ENCODE measurements at regions not wholly inside any gene's neighbourhood (a gene's known extent, or its start where the extent isn't known, plus 50 kb on each side); places are given as distances from the start of the nearest gene placed in this dataset.

- intact Hi-C loops (cut with micrococcal nuclease; ENCODE audit: unreplicated experiment), result no loop called here
- ChIA-PET CTCF (no interaction called here), POLR2A (no interaction called here)
- no TSS peak for BruUV-seq (replicated peaks)
- DNase-seq (ENCODE audit: low read depth, low spot score) (no peak), ATAC-seq (no peak)
- no peak for TF ChIP-seq CTCF (IDR thresholded peaks at IDR 0.05)
- TF ChIP-seq TCF7L2 (IDR thresholded peaks at IDR 0.05; ENCODE audit: low read depth, low read length), result no peak
- no peak for TF ChIP-seq SIN3A (IDR thresholded peaks at IDR 0.05; ENCODE audit: borderline replicate concordance, insufficient read depth, low read depth, low read length)
- no peak for TF ChIP-seq REST (IDR thresholded peaks at IDR 0.05; ENCODE audit: insufficient read depth in 1 of 2, low read depth in 2 of 2, low read length in 1 of 2)
- Histone ChIP-seq H3K36me3 (ENCODE audit: control insufficient read depth, insufficient read depth, low read length) (no peaks in the 10 kb centered on the region), H3K4me3 (ENCODE audit: low read depth in 2 of 2, low read length in 2 of 2) (no peak overlapping the region), H3K9me3 (ENCODE audit: control insufficient read depth, insufficient read depth, low read depth, low read length) (no peaks in the 10 kb centered on the region), H3K27ac (ENCODE audit: low read length) (no peak overlapping the region), H3K27me3 (ENCODE audit: control insufficient read depth, insufficient read depth, low read length) (no peaks in the 10 kb centered on the region), H3K4me1 (ENCODE audit: control insufficient read depth, insufficient read depth, low read length) (no peaks in the 10 kb centered on the region)
- in situ Hi-C loops (cut with HindIII; ENCODE audit: low pct_unique_long_range_greater_than_20kb, low sequenced_read_pairs), result no loop called here
Measured at GRCh38 chr11:110034806-110035205, 58.4 kb upstream of the ZC3H12C start.

- intact Hi-C loops (cut with micrococcal nuclease; ENCODE audit: unreplicated experiment) (no loop called here), in situ Hi-C loops (cut with HindIII; ENCODE audit: low pct_unique_long_range_greater_than_20kb, low sequenced_read_pairs) (no loop called here)
- no peaks in the 10 kb centered on the region for H3K4me1 ChIP-seq (ENCODE audit: control insufficient read depth, insufficient read depth, low read length)
- DNase-seq (ENCODE audit: low read depth, low spot score), result no peak
- no peak overlapping the region for H3K4me3 ChIP-seq (ENCODE audit: low read depth in 2 of 2, low read length in 2 of 2)
- BruUV-seq (replicated peaks), result no TSS peak
- H3K27me3 ChIP-seq (ENCODE audit: control insufficient read depth, insufficient read depth, low read length), result no peaks in the 10 kb centered on the region
- ATAC-seq, result no peak
- ChIA-PET CTCF (no interaction called here), POLR2A (no interaction called here)
- no peaks in the 10 kb centered on the region for H3K36me3 ChIP-seq (ENCODE audit: control insufficient read depth, insufficient read depth, low read length)
- no peaks in the 10 kb centered on the region for H3K9me3 ChIP-seq (ENCODE audit: control insufficient read depth, insufficient read depth, low read depth, low read length)
- TF ChIP-seq CTCF (IDR thresholded peaks at IDR 0.05) (no peak), SIN3A (IDR thresholded peaks at IDR 0.05; ENCODE audit: borderline replicate concordance, insufficient read depth, low read depth, low read length) (no peak), POLR2AphosphoS5 (IDR thresholded peaks at IDR 0.05; ENCODE audit: low read depth, low read length) (no peak), REST (IDR thresholded peaks at IDR 0.05; ENCODE audit: insufficient read depth in 1 of 2, low read depth in 2 of 2, low read length in 1 of 2) (no peak), TCF7L2 (IDR thresholded peaks at IDR 0.05; ENCODE audit: low read depth, low read length) (no peak)
- H3K27ac ChIP-seq (ENCODE audit: low read length), result no peak overlapping the region
Measured at GRCh38 chr11:110035357-110035756, 57.8 kb upstream of the ZC3H12C start.

Data from Panc1 (cell line).